Left lung (tissue), 4 donors: ENCODE measurements at regions not wholly inside any gene's neighbourhood (a gene's known extent, or its start where the extent isn't known, plus 50 kb on each side); places are given as distances from the start of the nearest gene placed in this dataset.

ENCODE experiments used
- ATAC-seq: fragments of 200-7000 bp; cut with Tn5 transposase; one replicate; pipeline ENCODE4 v1.9.1; 2020; ENCODE audit warnings: moderate library complexity
- DNase-seq, 4 donors: peaks; one replicate each; pipeline ENCODE4 v3.0.0-alpha.2; 2013 to 2020
- H3K27ac ChIP-seq, 2 donors: fragments of 200-600 bp; sonication (generic) in 1 of 2; one replicate each; pipeline versions ENCODE4 v1.5.0 to v1.8.0; 2020 to 2021
- H3K27me3 ChIP-seq, 2 donors: fragments of 200-600 bp; sonication (generic) in 1 of 2; one replicate each; pipeline versions ENCODE4 v1.5.0 to v1.8.0; 2020 to 2021
- H3K36me3 ChIP-seq, 2 donors: fragments of 200-600 bp; sonication (generic) in 1 of 2; one replicate each; pipeline versions ENCODE4 v1.5.0 to v1.8.0; 2020 to 2021
- H3K4me1 ChIP-seq, 2 donors: fragments of 200-600 bp; one replicate each; pipeline ENCODE4 v1.8.0; 2021
- H3K4me3 ChIP-seq, 2 donors: fragments of 200-600 bp; sonication (generic) in 1 of 2; one replicate each; pipeline versions ENCODE4 v1.5.0 to v1.8.0; 2020 to 2021; ENCODE audit warnings: mild to moderate bottlenecking in 1 of 2
- H3K9me3 ChIP-seq, 2 donors: fragments of 200-600 bp; sonication (generic) in 1 of 2; one replicate each; pipeline versions ENCODE4 v1.5.0 to v1.8.0; 2020 to 2021
- CTCF ChIP-seq, 2 donors: fragments of 200-600 bp; sonication (generic) in 1 of 2; IDR thresholded peaks; one replicate each; pipeline versions ENCODE4 v1.5.0 to v1.8.0; 2021; ENCODE audit warnings: antibody characterized with exemption in 2 of 2
- intact Hi-C, 2 donors: fragments of 100-400 bp; cut with DNase I; formaldehyde crosslinking; loops; one replicate each; pipeline versions ENCODE4 v1.11.2 to v1.14.2; 2022
- donor health status: DM: no; HTN: yes; CAD: no.
- donor health status: DM: no; HTN: no; CAD: no.

GRCh38 chr5:34516686-34517085 is 139.4 kb upstream of the RAI14 start:
- ATAC-seq (no peak), DNase-seq (no peak)
- Histone ChIP-seq H3K4me3 (no peak overlapping the region), H3K27me3 (no peaks in the 10 kb centered on the region), H3K4me1 (peaks cover 0 to 3% of the 10 kb centered on the region in 2 donors), H3K9me3 (no peaks in the 10 kb centered on the region), H3K27ac (no peak overlapping the region), H3K36me3 (no peaks in the 10 kb centered on the region)
- intact Hi-C loops = no loop called here
- no peak for TF ChIP-seq CTCF (IDR thresholded peaks at IDR 0.05)

- Histone ChIP-seq H3K9me3 (no peaks in the 10 kb centered on the region), H3K4me1 (peaks cover 0 to 2% of the 10 kb centered on the region in 2 donors), H3K27ac (no peak overlapping the region), H3K4me3 (no peak overlapping the region), H3K36me3 (no peaks in the 10 kb centered on the region), H3K27me3 (no peaks in the 10 kb centered on the region)
- intact Hi-C loops = no loop called here
- DNase-seq (no peak), ATAC-seq (no peak)
- no peak for TF ChIP-seq CTCF (IDR thresholded peaks at IDR 0.05)
Measured at GRCh38 chr5:34517249-34517648, 138.9 kb upstream of the RAI14 start.

GRCh38 chr5:34519489-34520220 is 136.5 kb upstream of the RAI14 start:
- Histone ChIP-seq H3K4me1 (peaks cover 0 to 21% of the 10 kb centered on the region in 2 donors), H3K4me3 (no peak overlapping the region), H3K9me3 (no peaks in the 10 kb centered on the region), H3K36me3 (no peaks in the 10 kb centered on the region), H3K27me3 (no peaks in the 10 kb centered on the region), H3K27ac (no peak overlapping the region)
- DNase-seq (no peak), ATAC-seq (no peak)
- no peak for TF ChIP-seq CTCF (IDR thresholded peaks at IDR 0.05)
- intact Hi-C loops = loop anchor here in 1 of 2 donors (10.0 kb wide), 1 partner anchor 375 kb away; no protein-coding TSS in a partner anchor

- Histone ChIP-seq H3K27ac (no peak overlapping the region), H3K9me3 (no peaks in the 10 kb centered on the region), H3K4me3 (no peak overlapping the region), H3K27me3 (no peaks in the 10 kb centered on the region), H3K4me1 (peaks cover 0 to 21% of the 10 kb centered on the region in 2 donors), H3K36me3 (no peaks in the 10 kb centered on the region)
- no peak for TF ChIP-seq CTCF (IDR thresholded peaks at IDR 0.05)
- DNase-seq (no peak), ATAC-seq (peak; percentile 69)
- intact Hi-C loops = loop anchor here in 1 of 2 donors (10.0 kb wide), 1 partner anchor 373 kb away; no protein-coding TSS in a partner anchor
Measured at GRCh38 chr5:34521628-34522290, 134.4 kb upstream of the RAI14 start.
